Tibial nerve (tissue), 4 donors: ENCODE measurements at regions not wholly inside any gene's neighbourhood (a gene's known extent, or its start where the extent isn't known, plus 50 kb on each side); places are given as distances from the start of the nearest gene placed in this dataset.
"Not testable (repeated sequence)": the region's sequence is repeated elsewhere in the genome, so short reads cannot be mapped to it uniquely, and the experiment has no call there.

ENCODE experiments used
- DNase-seq, 2 donors: peaks; one replicate each; pipeline ENCODE4 v3.0.0-alpha.2; 2019; ENCODE audit warnings: low spot score in 2 of 2
- H3K27ac ChIP-seq, 4 donors: fragments of 200-600 bp; sonication (generic) in 3 of 4; one replicate each; pipeline ENCODE4 v1.5.1; 2017 to 2019; ENCODE audit warnings: mild to moderate bottlenecking in 1 of 4
- H3K27me3 ChIP-seq, 2 donors: fragments of 200-600 bp; sonication (generic) in 1 of 2; one replicate each; pipeline versions ENCODE4 v1.5.1 to v1.6.0; 2017 to 2019
- H3K36me3 ChIP-seq, 3 donors: fragments of 200-600 bp; sonication (generic); one replicate each; pipeline ENCODE4 v1.5.1; 2018 to 2019
- H3K4me1 ChIP-seq, 4 donors: fragments of 200-600 bp; sonication (generic) in 3 of 4; one replicate each; pipeline ENCODE4 v1.5.1; 2017 to 2019
- H3K4me3 ChIP-seq, 4 donors: fragments of 200-600 bp; sonication (generic) in 3 of 4; one replicate each; pipeline ENCODE4 v1.5.1; 2017 to 2019; ENCODE audit warnings: mild to moderate bottlenecking in 1 of 4, moderate library complexity in 1 of 4
- H3K9me3 ChIP-seq, 4 donors: fragments of 200-600 bp; sonication (generic) in 3 of 4; one replicate each; pipeline ENCODE4 v1.5.1; 2017 to 2019
- CTCF ChIP-seq, 5 experiments: fragments of 200-600 bp in 3 of 5; fragments of 450-650 bp in 2 of 5; sonication (generic) in 3 of 5; IDR thresholded peaks; one replicate each; pipeline ENCODE4 v1.5.1; 2016 to 2019; ENCODE audit warnings: antibody characterized with exemption in 5 of 5, mild to moderate bottlenecking in 3 of 5, moderate library complexity in 2 of 5
- EP300 ChIP-seq, 2 donors: sonication (generic); formaldehyde crosslinking; IDR thresholded peaks; one replicate each; pipeline ENCODE4 v1.6.1; 2017; ENCODE audit warnings: antibody characterized with exemption in 2 of 2, mild to moderate bottlenecking in 1 of 2
- POLR2A ChIP-seq, 2 donors: fragments of 450-650 bp; IDR thresholded peaks; one replicate each; pipeline ENCODE4 v1.6.1; 2017; ENCODE audit warnings: antibody characterized with exemption in 2 of 2, mild to moderate bottlenecking in 2 of 2, moderate library complexity in 2 of 2
- WGBS, 2 donors: methylation state at CpG; one replicate each; pipeline ENCODE4 v1.1.5; 2018; 5-methylcytosine and 5-hydroxymethylcytosine counted together

GRCh38 chr2:113823716-113824595, 65.9 kb upstream of the ACTR3 start:
- DNase-seq: no peak
- Histone ChIP-seq H3K27me3 (no peaks in the 10 kb centered on the region), H3K9me3 (no peaks in the 10 kb centered on the region), H3K4me1 (peaks cover 0 to 18% (median 0%) of the 10 kb centered on the region in 4 donors), H3K27ac (peak overlapping the region in 1 of 4 donors; percentile 38), H3K4me3 (no peak overlapping the region), H3K36me3 (no peaks in the 10 kb centered on the region)
- WGBS, 2 donors: 63 to 68% methylated on average over 4 of the region's 4 CpGs
- TF ChIP-seq CTCF (IDR thresholded peaks at IDR 0.05) (no peak), EP300 (IDR thresholded peaks at IDR 0.05) (no peak), POLR2A (IDR thresholded peaks at IDR 0.05) (no peak)

GRCh38 chr2:113822087-113822815, 65.8 kb upstream of the SLC35F5 start:
- no peak overlapping the region for H3K4me3 ChIP-seq
- WGBS, 2 donors: 73 to 81% methylated on average over 7 of the region's 7 CpGs
- H3K27me3 ChIP-seq: no peaks in the 10 kb centered on the region
- TF ChIP-seq CTCF (IDR thresholded peaks at IDR 0.05) (no peak), POLR2A (IDR thresholded peaks at IDR 0.05) (no peak), EP300 (IDR thresholded peaks at IDR 0.05) (no peak)
- H3K36me3 ChIP-seq: no peaks in the 10 kb centered on the region
- DNase-seq: no peak
- H3K4me1 ChIP-seq: peaks cover 0 to 30% (median 0%) of the 10 kb centered on the region in 4 donors
- H3K27ac ChIP-seq: no peak overlapping the region
- H3K9me3 ChIP-seq: no peaks in the 10 kb centered on the region

GRCh38 chr2:113818382-113818951, 62.0 kb upstream of the SLC35F5 start:
- WGBS, 2 donors: 15 to 24% methylated on average over 10 of the region's 10 CpGs
- Histone ChIP-seq H3K9me3 (no peaks in the 10 kb centered on the region), H3K27me3 (no peaks in the 10 kb centered on the region), H3K4me1 (peaks cover 0 to 13% (median 0%) of the 10 kb centered on the region in 4 donors), H3K4me3 (no peak overlapping the region), H3K36me3 (no peaks in the 10 kb centered on the region), H3K27ac (no peak overlapping the region)
- no peak for DNase-seq
- no peak for TF ChIP-seq POLR2A (IDR thresholded peaks at IDR 0.05)
- no peak for TF ChIP-seq EP300 (IDR thresholded peaks at IDR 0.05)
- TF ChIP-seq CTCF (IDR thresholded peaks at IDR 0.05): no peak

GRCh38 chr2:113813396-113813795, 57.0 kb upstream of the SLC35F5 start:
- 80 to 86% methylated on average over 3 of the region's 3 CpGs for WGBS, 2 donors
- not testable (repeated sequence) for H3K9me3 ChIP-seq

GRCh38 chr2:113812204-113812603, 55.8 kb upstream of the SLC35F5 start:
- Histone ChIP-seq H3K27ac (no peak overlapping the region), H3K9me3 (no peaks in the 10 kb centered on the region), H3K4me1 (no peaks in the 10 kb centered on the region), H3K27me3 (no peaks in the 10 kb centered on the region), H3K4me3 (no peak overlapping the region), H3K36me3 (no peaks in the 10 kb centered on the region)
- TF ChIP-seq POLR2A (IDR thresholded peaks at IDR 0.05): no peak
- no peak for TF ChIP-seq EP300 (IDR thresholded peaks at IDR 0.05)
- no peak for TF ChIP-seq CTCF (IDR thresholded peaks at IDR 0.05)
- 32 to 34% methylated on average over 4 of the region's 4 CpGs for WGBS, 2 donors
- no peak for DNase-seq

More at GRCh38 chr2:113813396-113813795, 57.0 kb upstream of the SLC35F5 start:
- DNase-seq, H3K36me3 ChIP-seq, H3K4me3 ChIP-seq, H3K27me3 ChIP-seq, H3K4me1 ChIP-seq, H3K27ac ChIP-seq: not testable (repeated sequence)
